WTC11 (cell line): ENCODE measurements at regions not wholly inside any gene's neighbourhood (a gene's known extent, or its start where the extent isn't known, plus 50 kb on each side); places are given as distances from the start of the nearest gene placed in this dataset.

Experiments
- NR2C2 ChIP-seq: sonication (generic); formaldehyde crosslinking; IDR thresholded peaks from 2 replicates; pipeline ENCODE4 v1.8.0; 2022; ENCODE audit warnings: mild to moderate bottlenecking, missing genetic modification reagents
- ZNF232 ChIP-seq: sonication (generic); formaldehyde crosslinking; IDR thresholded peaks from 2 replicates; pipeline ENCODE4 v1.8.0; 2022; ENCODE audit warnings: mild to moderate bottlenecking, missing genetic modification reagents
- TF ChIP-seq, protein P1 (sequence below): fragments of 200-600 bp; IDR thresholded peaks from 2 replicates; pipeline ENCODE4 v1.8.0; 2022; ENCODE audit warnings: antibody characterized with exemption
- TF ChIP-seq, protein P2 (sequence below): sonication (generic); formaldehyde crosslinking; IDR thresholded peaks from 2 replicates; pipeline ENCODE4 v1.8.1; 2022; ENCODE audit warnings: mild to moderate bottlenecking, moderate library complexity, missing genetic modification reagents

- TF ChIP-seq, protein P1, sequence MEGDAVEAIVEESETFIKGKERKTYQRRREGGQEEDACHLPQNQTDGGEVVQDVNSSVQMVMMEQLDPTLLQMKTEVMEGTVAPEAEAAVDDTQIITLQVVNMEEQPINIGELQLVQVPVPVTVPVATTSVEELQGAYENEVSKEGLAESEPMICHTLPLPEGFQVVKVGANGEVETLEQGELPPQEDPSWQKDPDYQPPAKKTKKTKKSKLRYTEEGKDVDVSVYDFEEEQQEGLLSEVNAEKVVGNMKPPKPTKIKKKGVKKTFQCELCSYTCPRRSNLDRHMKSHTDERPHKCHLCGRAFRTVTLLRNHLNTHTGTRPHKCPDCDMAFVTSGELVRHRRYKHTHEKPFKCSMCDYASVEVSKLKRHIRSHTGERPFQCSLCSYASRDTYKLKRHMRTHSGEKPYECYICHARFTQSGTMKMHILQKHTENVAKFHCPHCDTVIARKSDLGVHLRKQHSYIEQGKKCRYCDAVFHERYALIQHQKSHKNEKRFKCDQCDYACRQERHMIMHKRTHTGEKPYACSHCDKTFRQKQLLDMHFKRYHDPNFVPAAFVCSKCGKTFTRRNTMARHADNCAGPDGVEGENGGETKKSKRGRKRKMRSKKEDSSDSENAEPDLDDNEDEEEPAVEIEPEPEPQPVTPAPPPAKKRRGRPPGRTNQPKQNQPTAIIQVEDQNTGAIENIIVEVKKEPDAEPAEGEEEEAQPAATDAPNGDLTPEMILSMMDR = no peak
- TF ChIP-seq NR2C2 (CRISPR knock-in tag) (no peak), ZNF232 (CRISPR knock-in tag) (no peak)
- TF ChIP-seq, protein P2, sequence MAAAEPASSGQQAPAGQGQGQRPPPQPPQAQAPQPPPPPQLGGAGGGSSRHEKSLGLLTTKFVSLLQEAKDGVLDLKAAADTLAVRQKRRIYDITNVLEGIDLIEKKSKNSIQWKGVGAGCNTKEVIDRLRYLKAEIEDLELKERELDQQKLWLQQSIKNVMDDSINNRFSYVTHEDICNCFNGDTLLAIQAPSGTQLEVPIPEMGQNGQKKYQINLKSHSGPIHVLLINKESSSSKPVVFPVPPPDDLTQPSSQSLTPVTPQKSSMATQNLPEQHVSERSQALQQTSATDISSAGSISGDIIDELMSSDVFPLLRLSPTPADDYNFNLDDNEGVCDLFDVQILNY (CRISPR knock-in tag) = no peak
Observed at GRCh38 chr2:184141866-184142265, 456.5 kb upstream of the ZNF804A start.
